Uterus (tissue), 2 donors: ENCODE measurements at regions not wholly inside any gene's neighbourhood (a gene's known extent, or its start where the extent isn't known, plus 50 kb on each side); places are given as distances from the start of the nearest gene placed in this dataset.

ENCODE experiments used
- POLR2A ChIP-seq, 2 donors: fragments of 450-650 bp; IDR thresholded peaks; one replicate each; pipeline ENCODE4 v1.6.1; 2016; ENCODE audit warnings: antibody characterized with exemption in 2 of 2, mild to moderate bottlenecking in 1 of 2, moderate library complexity in 1 of 2
- TF ChIP-seq, protein P1 (sequence below), 4 experiments: fragments of 200-600 bp in 2 of 4; fragments of 450-650 bp in 2 of 4; sonication (generic) in 2 of 4; IDR thresholded peaks; one replicate each; pipeline ENCODE4 v1.5.1; 2016 to 2019; ENCODE audit warnings: antibody characterized with exemption in 4 of 4, mild to moderate bottlenecking in 2 of 4, moderate library complexity in 1 of 4

- TF ChIP-seq, protein P1, sequence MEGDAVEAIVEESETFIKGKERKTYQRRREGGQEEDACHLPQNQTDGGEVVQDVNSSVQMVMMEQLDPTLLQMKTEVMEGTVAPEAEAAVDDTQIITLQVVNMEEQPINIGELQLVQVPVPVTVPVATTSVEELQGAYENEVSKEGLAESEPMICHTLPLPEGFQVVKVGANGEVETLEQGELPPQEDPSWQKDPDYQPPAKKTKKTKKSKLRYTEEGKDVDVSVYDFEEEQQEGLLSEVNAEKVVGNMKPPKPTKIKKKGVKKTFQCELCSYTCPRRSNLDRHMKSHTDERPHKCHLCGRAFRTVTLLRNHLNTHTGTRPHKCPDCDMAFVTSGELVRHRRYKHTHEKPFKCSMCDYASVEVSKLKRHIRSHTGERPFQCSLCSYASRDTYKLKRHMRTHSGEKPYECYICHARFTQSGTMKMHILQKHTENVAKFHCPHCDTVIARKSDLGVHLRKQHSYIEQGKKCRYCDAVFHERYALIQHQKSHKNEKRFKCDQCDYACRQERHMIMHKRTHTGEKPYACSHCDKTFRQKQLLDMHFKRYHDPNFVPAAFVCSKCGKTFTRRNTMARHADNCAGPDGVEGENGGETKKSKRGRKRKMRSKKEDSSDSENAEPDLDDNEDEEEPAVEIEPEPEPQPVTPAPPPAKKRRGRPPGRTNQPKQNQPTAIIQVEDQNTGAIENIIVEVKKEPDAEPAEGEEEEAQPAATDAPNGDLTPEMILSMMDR (IDR thresholded peaks at IDR 0.05): no peak
- no peak for TF ChIP-seq POLR2A (IDR thresholded peaks at IDR 0.05)
Measured at GRCh38 chr10:84997870-84998269, 669.5 kb downstream of the CCSER2 start.
